Right renal pelvis (tissue), 4 donors: ENCODE measurements at regions not wholly inside any gene's neighbourhood (a gene's known extent, or its start where the extent isn't known, plus 50 kb on each side); places are given as distances from the start of the nearest gene placed in this dataset.

Experiments
- DNase-seq, 4 donors: peaks; one replicate each; pipeline ENCODE4 v3.0.0-alpha.2; 2013; ENCODE audit warnings: low read depth in 4 of 4, low spot score in 3 of 4, missing footprints in 1 of 4

- no peak for DNase-seq
Measured at GRCh38 chr4:71151054-71151453, 157.6 kb downstream of the DCK start.

GRCh38 chr4:71156616-71157015 lies 163.2 kb downstream of the DCK start:
- no peak for DNase-seq

GRCh38 chr4:71162386-71162785 lies 168.9 kb downstream of the DCK start:
- DNase-seq, result no peak

GRCh38 chr4:71163317-71163716 lies 169.9 kb downstream of the DCK start:
- DNase-seq, result no peak

GRCh38 chr4:71167083-71167482 lies 171.7 kb upstream of the SLC4A4 start:
- DNase-seq, result no peak

- no peak for DNase-seq
Measured at GRCh38 chr4:71171592-71171991, 167.2 kb upstream of the SLC4A4 start.

GRCh38 chr4:71181332-71181731 lies 157.5 kb upstream of the SLC4A4 start:
- DNase-seq, result no peak

GRCh38 chr4:71184195-71184781 lies 154.5 kb upstream of the SLC4A4 start:
- peak in 3 of 4 donors; percentile 43 to 51 (median 47) for DNase-seq

- no peak for DNase-seq
Measured at GRCh38 chr4:71185037-71185436, 153.8 kb upstream of the SLC4A4 start.

GRCh38 chr4:71186257-71186565 lies 152.6 kb upstream of the SLC4A4 start:
- DNase-seq, result peak in 1 of 4 donors; percentile 36

GRCh38 chr4:71186566-71187403 lies 152.0 kb upstream of the SLC4A4 start:
- peak; percentile 28 to 53 (median 48) for DNase-seq

GRCh38 chr4:71187404-71188155 lies 151.2 kb upstream of the SLC4A4 start:
- DNase-seq, result peak in 2 of 4 donors; percentile 38 to 51

GRCh38 chr4:71188156-71188640 lies 150.6 kb upstream of the SLC4A4 start:
- peak; percentile 36 to 56 (median 40) for DNase-seq

- DNase-seq, result no peak
Measured at GRCh38 chr4:71188951-71189350, 149.9 kb upstream of the SLC4A4 start.

- DNase-seq, result no peak
Measured at GRCh38 chr4:71189471-71189870, 149.3 kb upstream of the SLC4A4 start.

- no peak for DNase-seq
Measured at GRCh38 chr4:71194454-71194853, 144.4 kb upstream of the SLC4A4 start.

- DNase-seq, result no peak
Measured at GRCh38 chr4:71195924-71196323, 142.9 kb upstream of the SLC4A4 start.

GRCh38 chr4:71198958-71199357 lies 139.9 kb upstream of the SLC4A4 start:
- no peak for DNase-seq

- no peak for DNase-seq
Measured at GRCh38 chr4:71201057-71201456, 137.8 kb upstream of the SLC4A4 start.

- no peak for DNase-seq
Measured at GRCh38 chr4:71201817-71202576, 136.8 kb upstream of the SLC4A4 start.

GRCh38 chr4:71202705-71203104 lies 136.1 kb upstream of the SLC4A4 start:
- no peak for DNase-seq
